AG04449 (cell line): ENCODE measurements at regions not wholly inside any gene's neighbourhood (a gene's known extent, or its start where the extent isn't known, plus 50 kb on each side); places are given as distances from the start of the nearest gene placed in this dataset.
"Not testable (repeated sequence)": the region's sequence is repeated elsewhere in the genome, so short reads cannot be mapped to it uniquely, and the experiment has no call there.

Source experiments
- CTCF ChIA-PET: fragments of 350-600 bp; formaldehyde crosslinking; extraction: SDS; loops from one replicate; lab custom pipeline; 2021; ENCODE audit warnings: antibody characterized with exemption; lab: Yijun Ruan, JAX
- POLR2A ChIA-PET: fragments of 400-600, 350-600 bp; formaldehyde crosslinking; extraction: SDS; loops from one replicate; lab custom pipeline; 2020; ENCODE audit warnings: antibody characterized with exemption, inconsistent platforms; lab: Yijun Ruan, JAX
- DNase-seq: peaks from one replicate; pipeline ENCODE4 v3.0.0-alpha.2; 2010; ENCODE audit warnings: low read depth, low spot score
- H3K4me3 ChIP-seq: 2 replicates; pipeline ENCODE4 v1.5.1; 2011; ENCODE audit warnings: low read depth, mild to moderate bottlenecking, control low read depth, low read length
- TF ChIP-seq, protein P1 (sequence below): IDR thresholded peaks from one replicate; pipeline ENCODE4 v1.5.1; 2011; ENCODE audit warnings: mild to moderate bottlenecking, moderate library complexity, low read length, control low read depth, inconsistent platforms; ENCODE audit not compliant: insufficient read depth; ENCODE audit errors: missing control alignments

DNA sequence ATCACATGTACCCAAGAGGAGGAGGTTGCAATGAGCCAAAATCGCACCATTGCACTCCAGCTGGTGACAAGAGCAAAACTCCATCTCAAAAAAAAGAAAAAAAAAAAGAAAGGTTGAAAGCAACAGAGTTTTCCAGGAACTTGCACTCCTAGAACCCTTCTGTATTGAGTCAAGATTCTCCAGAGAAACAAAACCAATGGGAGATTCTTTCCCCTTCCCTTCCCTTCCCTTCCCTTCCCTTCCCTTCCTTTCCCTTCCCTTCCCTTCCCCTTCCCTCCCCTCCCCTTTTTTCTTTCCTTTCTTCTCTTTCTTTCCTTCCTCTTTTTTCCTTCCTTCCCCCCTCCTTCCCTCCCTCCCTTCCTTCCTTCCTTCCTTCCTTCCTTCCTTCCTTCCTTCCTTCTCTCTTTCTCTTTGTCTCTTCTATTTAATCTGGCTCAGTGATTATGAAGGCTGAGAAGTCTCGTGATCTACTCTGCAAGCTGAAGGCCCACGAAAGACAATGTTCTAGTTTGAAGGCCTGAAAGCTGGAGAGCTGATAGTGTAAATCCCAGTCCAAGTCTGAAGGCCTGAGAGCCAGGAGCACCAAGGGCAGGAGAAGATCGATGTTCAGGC, 59.6 kb upstream of the CNTLN start:
- TF ChIP-seq, protein P1, sequence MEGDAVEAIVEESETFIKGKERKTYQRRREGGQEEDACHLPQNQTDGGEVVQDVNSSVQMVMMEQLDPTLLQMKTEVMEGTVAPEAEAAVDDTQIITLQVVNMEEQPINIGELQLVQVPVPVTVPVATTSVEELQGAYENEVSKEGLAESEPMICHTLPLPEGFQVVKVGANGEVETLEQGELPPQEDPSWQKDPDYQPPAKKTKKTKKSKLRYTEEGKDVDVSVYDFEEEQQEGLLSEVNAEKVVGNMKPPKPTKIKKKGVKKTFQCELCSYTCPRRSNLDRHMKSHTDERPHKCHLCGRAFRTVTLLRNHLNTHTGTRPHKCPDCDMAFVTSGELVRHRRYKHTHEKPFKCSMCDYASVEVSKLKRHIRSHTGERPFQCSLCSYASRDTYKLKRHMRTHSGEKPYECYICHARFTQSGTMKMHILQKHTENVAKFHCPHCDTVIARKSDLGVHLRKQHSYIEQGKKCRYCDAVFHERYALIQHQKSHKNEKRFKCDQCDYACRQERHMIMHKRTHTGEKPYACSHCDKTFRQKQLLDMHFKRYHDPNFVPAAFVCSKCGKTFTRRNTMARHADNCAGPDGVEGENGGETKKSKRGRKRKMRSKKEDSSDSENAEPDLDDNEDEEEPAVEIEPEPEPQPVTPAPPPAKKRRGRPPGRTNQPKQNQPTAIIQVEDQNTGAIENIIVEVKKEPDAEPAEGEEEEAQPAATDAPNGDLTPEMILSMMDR: no peak
- POLR2A ChIA-PET: no interaction called here

DNA sequence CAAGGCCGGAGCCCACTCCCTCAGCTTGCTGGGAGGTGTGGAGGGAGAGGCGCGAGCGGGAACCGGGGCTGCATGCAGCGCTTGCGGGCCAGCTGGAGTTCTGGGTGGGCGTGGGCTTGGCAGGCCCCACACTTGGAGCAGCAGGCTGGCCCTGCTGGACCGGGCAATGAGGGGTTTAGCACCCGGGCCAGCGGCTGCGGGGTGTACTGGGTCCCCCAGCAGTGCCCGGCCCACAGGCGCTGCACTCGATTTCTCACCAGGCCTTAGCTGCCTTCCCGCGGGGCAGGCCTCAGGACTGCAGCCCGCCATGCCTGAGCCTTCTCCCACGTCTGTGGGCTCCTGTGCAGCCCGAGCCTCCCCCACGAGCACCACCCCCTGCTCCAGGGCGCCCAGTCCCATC, 62.3 kb upstream of the CNTLN start:
- POLR2A ChIA-PET: interaction anchor here (0.6 kb wide), 1 partner anchor 34 kb away, joined by 3 read pairs; no protein-coding TSS in a partner anchor
- H3K4me3 ChIP-seq, DNase-seq: not testable (repeated sequence)
- CTCF ChIA-PET: interaction anchor here (4.6 kb wide), 1 partner anchor 9 kb away, joined by 33 read pairs; no protein-coding TSS in a partner anchor

More for the DNA sequence above, 59.6 kb upstream of the CNTLN start:
- CTCF ChIA-PET: interaction anchor here (4.6 kb wide), 1 partner anchor 12 kb away, joined by 33 read pairs; no protein-coding TSS in a partner anchor
- no peak for DNase-seq
- no peak overlapping the region for H3K4me3 ChIP-seq

DNA sequence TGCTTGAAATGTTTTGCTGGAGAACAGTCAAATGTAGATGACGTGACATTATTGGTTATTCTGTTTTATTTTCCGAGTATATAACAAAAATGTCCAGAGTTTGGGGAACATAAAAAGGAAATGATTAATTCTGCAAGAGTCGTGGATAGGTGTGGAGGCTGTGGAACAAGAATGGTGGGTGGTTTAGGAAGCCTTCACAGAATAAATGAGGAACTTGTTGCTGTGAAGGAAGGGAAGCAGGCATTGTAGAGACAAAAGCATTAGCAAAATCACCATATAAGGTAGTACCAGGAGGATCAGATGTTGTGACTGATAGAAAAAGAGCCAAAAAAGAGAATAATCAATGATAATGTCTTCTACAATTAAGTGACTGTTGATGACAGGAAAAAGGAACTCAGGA, 66.2 kb upstream of the CNTLN start:
- CTCF ChIA-PET: no interaction called here
- POLR2A ChIA-PET: no interaction called here
- TF ChIP-seq, protein P1: no peak

DNA sequence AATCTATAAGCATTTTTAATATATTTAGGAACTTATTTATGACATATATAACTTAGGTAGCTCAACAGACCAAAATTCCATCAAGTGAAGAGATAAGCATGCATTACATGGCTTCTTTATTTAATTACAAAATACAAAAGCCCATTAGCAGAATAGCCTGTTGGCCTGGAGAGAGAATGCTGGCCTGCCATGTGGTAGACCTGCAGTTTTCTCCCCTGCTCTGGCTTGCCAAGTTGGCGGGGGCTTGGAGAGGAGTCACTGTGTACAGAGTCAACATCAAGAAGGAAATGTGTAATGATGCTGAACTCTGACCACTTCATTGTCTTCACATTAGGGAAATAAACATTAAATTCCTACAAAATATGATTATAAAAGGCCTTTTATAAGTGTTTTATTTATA, 69.8 kb upstream of the CNTLN start:
- CTCF ChIA-PET: interaction anchor here (2.3 to 4.4 kb wide), 3 partner anchors 10 to 397 kb away, joined by 5 to 50 read pairs (median 33); no protein-coding TSS in a partner anchor
- TF ChIP-seq, protein P1: no peak
- H3K4me3 ChIP-seq: no peak overlapping the region
- POLR2A ChIA-PET: no interaction called here
- no peak for DNase-seq

More for the DNA sequence above, 66.2 kb upstream of the CNTLN start:
- DNase-seq: no peak
- H3K4me3 ChIP-seq: no peak overlapping the region

DNA sequence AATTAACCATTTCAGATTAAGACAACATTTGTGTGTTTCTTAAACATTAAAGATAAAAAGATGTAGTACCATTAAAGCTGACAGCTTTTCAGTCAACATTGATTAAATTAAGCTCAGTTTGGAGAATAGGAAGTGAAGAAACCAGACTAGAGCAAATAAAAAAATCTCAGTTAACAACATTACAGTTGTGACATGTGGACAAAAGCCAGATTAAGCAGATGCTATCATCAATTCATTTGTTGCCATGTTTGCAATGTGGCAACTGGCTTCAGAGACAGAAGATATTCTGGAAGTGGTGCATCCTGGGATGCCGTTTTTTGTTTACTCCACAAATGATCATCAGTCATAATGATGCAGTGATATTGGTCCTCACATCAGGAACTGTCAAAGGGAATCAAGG, 70.3 kb upstream of the CNTLN start:
- CTCF ChIA-PET: interaction anchor here (1.0 to 4.4 kb wide), 7 partner anchors 10 to 403 kb away, joined by 3 to 50 read pairs (median 6); no protein-coding TSS in a partner anchor
- TF ChIP-seq, protein P1: no peak

DNA sequence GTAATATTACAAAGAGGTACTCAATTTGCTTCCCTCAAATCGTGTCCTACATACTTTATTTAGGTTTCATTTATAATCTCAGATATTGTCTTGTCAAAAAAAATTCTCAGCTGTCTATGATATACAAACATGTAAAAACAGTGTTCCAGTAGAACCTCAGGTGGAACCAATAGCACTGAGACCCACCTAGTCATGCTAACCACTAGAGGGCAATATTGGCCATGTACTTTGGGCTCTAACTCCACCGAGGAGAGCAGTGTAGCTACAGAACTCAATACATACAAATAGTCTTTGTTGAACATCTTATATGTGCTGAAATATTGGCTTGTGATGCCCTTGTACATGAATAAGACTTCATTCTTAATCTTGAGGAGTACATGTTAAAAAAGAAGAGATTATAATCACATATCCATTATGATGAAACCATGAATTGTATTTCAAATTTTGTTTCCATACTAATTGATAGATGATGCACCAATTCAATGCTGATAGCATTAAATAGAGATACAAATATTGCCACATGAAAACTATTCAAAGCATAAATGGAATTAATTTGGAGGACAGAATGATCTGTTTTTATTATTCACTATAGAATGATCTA, 71.2 kb upstream of the CNTLN start:
- no peak for DNase-seq
- TF ChIP-seq, protein P1: peak; percentile 82
- ChIA-PET POLR2A (no interaction called here), CTCF (interaction anchor here (0.8 to 4.4 kb wide), 32 partner anchors 10 to 1192 kb away, joined by 3 to 50 read pairs (median 4); no protein-coding TSS in a partner anchor)
- H3K4me3 ChIP-seq: no peak overlapping the region

More for the DNA sequence above, 70.3 kb upstream of the CNTLN start:
- no peak overlapping the region for H3K4me3 ChIP-seq
- POLR2A ChIA-PET: no interaction called here
- no peak for DNase-seq
